Muscle layer of colon (tissue), 2 donors: ENCODE measurements at regions not wholly inside any gene's neighbourhood (a gene's known extent, or its start where the extent isn't known, plus 50 kb on each side); places are given as distances from the start of the nearest gene placed in this dataset.

Source experiments
- H3K27ac ChIP-seq: one replicate; pipeline ENCODE4 v1.7.0; 2013; ENCODE audit warnings: low read depth, mild to moderate bottlenecking, low read length, moderate library complexity
- H3K27me3 ChIP-seq, 2 donors: one replicate each; pipeline ENCODE4 v1.7.0; 2013; ENCODE audit warnings: low read length in 2 of 2, mild to moderate bottlenecking in 2 of 2; ENCODE audit not compliant: insufficient read depth in 2 of 2, control insufficient read depth in 1 of 2
- H3K36me3 ChIP-seq: one replicate; pipeline ENCODE4 v1.7.0; 2013; ENCODE audit warnings: mild to moderate bottlenecking, low read length; ENCODE audit not compliant: insufficient read depth
- H3K4me1 ChIP-seq: one replicate; pipeline ENCODE4 v1.7.0; 2013; ENCODE audit warnings: mild to moderate bottlenecking, low read length; ENCODE audit not compliant: insufficient read depth
- H3K4me3 ChIP-seq, 2 donors: one replicate each; pipeline ENCODE4 v1.7.0; 2013; ENCODE audit warnings: low read length in 2 of 2, low read depth in 1 of 2, mild to moderate bottlenecking in 1 of 2, moderate library complexity in 1 of 2
- H3K9ac ChIP-seq: one replicate; pipeline ENCODE4 v1.7.0; 2013; ENCODE audit warnings: low read length
- H3K9me3 ChIP-seq: one replicate; pipeline ENCODE4 v1.7.0; 2013; ENCODE audit warnings: mild to moderate bottlenecking, low read length
- donor health status: abdominal sarcoma.
- donor health status: Adenocarcinoma of cecum.

- Histone ChIP-seq H3K27me3 (no peaks in the 10 kb centered on the region), H3K36me3 (no peaks in the 10 kb centered on the region), H3K4me3 (no peak overlapping the region), H3K9ac (no peak overlapping the region), H3K27ac (no peak overlapping the region), H3K4me1 (no peaks in the 10 kb centered on the region), H3K9me3 (no peaks in the 10 kb centered on the region)
Observed at GRCh38 chr12:89895101-89895500, 186.5 kb upstream of the ATP2B1 start.

- Histone ChIP-seq H3K27ac (no peak overlapping the region), H3K4me3 (no peak overlapping the region), H3K9me3 (no peaks in the 10 kb centered on the region), H3K4me1 (no peaks in the 10 kb centered on the region), H3K36me3 (no peaks in the 10 kb centered on the region), H3K9ac (no peak overlapping the region), H3K27me3 (no peaks in the 10 kb centered on the region)
Observed at GRCh38 chr12:89893972-89894706, 185.5 kb upstream of the ATP2B1 start.

- Histone ChIP-seq H3K9ac (no peak overlapping the region), H3K4me3 (no peak overlapping the region), H3K27me3 (no peaks in the 10 kb centered on the region), H3K27ac (no peak overlapping the region), H3K36me3 (no peaks in the 10 kb centered on the region), H3K4me1 (no peaks in the 10 kb centered on the region), H3K9me3 (no peaks in the 10 kb centered on the region)
Observed at GRCh38 chr12:89892436-89892835, 183.8 kb upstream of the ATP2B1 start.

- Histone ChIP-seq H3K36me3 (no peaks in the 10 kb centered on the region), H3K9me3 (no peaks in the 10 kb centered on the region), H3K27ac (no peak overlapping the region), H3K27me3 (no peaks in the 10 kb centered on the region), H3K4me1 (no peaks in the 10 kb centered on the region), H3K4me3 (no peak overlapping the region), H3K9ac (no peak overlapping the region)
Observed at GRCh38 chr12:89891933-89892332, 183.3 kb upstream of the ATP2B1 start.

- Histone ChIP-seq H3K27me3 (no peaks in the 10 kb centered on the region), H3K36me3 (no peaks in the 10 kb centered on the region), H3K4me3 (no peak overlapping the region), H3K9ac (no peak overlapping the region), H3K4me1 (no peaks in the 10 kb centered on the region), H3K27ac (no peak overlapping the region), H3K9me3 (no peaks in the 10 kb centered on the region)
Observed at GRCh38 chr12:89890161-89890560, 181.5 kb upstream of the ATP2B1 start.

- H3K4me1 ChIP-seq: no peaks in the 10 kb centered on the region
- no peaks in the 10 kb centered on the region for H3K27me3 ChIP-seq
- H3K9ac ChIP-seq: no peak overlapping the region
- no peak overlapping the region for H3K4me3 ChIP-seq
- H3K36me3 ChIP-seq: no peaks in the 10 kb centered on the region
- no peaks in the 10 kb centered on the region for H3K9me3 ChIP-seq
- no peak overlapping the region for H3K27ac ChIP-seq
Observed at GRCh38 chr12:89889062-89889461, 180.4 kb upstream of the ATP2B1 start.

- Histone ChIP-seq H3K9ac (no peak overlapping the region), H3K4me3 (no peak overlapping the region), H3K4me1 (no peaks in the 10 kb centered on the region), H3K36me3 (no peaks in the 10 kb centered on the region), H3K9me3 (no peaks in the 10 kb centered on the region), H3K27ac (no peak overlapping the region), H3K27me3 (no peaks in the 10 kb centered on the region)
Observed at GRCh38 chr12:89884952-89885351, 176.3 kb upstream of the ATP2B1 start.

GRCh38 chr12:89884416-89884898 lies 175.8 kb upstream of the ATP2B1 start:
- H3K9me3 ChIP-seq: no peaks in the 10 kb centered on the region
- H3K27me3 ChIP-seq: no peaks in the 10 kb centered on the region
- no peaks in the 10 kb centered on the region for H3K4me1 ChIP-seq
- H3K36me3 ChIP-seq: no peaks in the 10 kb centered on the region
- H3K4me3 ChIP-seq: no peak overlapping the region
- H3K27ac ChIP-seq: no peak overlapping the region
- no peak overlapping the region for H3K9ac ChIP-seq

GRCh38 chr12:89883630-89884389 lies 175.2 kb upstream of the ATP2B1 start:
- Histone ChIP-seq H3K4me3 (no peak overlapping the region), H3K27me3 (no peaks in the 10 kb centered on the region), H3K36me3 (no peaks in the 10 kb centered on the region), H3K9me3 (no peaks in the 10 kb centered on the region), H3K4me1 (no peaks in the 10 kb centered on the region), H3K9ac (no peak overlapping the region), H3K27ac (no peak overlapping the region)

- no peaks in the 10 kb centered on the region for H3K4me1 ChIP-seq
- no peak overlapping the region for H3K27ac ChIP-seq
- no peaks in the 10 kb centered on the region for H3K36me3 ChIP-seq
- no peak overlapping the region for H3K4me3 ChIP-seq
- no peaks in the 10 kb centered on the region for H3K9me3 ChIP-seq
- H3K9ac ChIP-seq: no peak overlapping the region
- H3K27me3 ChIP-seq: no peaks in the 10 kb centered on the region
Observed at GRCh38 chr12:89882792-89883191, 174.2 kb upstream of the ATP2B1 start.

- no peak overlapping the region for H3K4me3 ChIP-seq
- H3K27ac ChIP-seq: no peak overlapping the region
- no peak overlapping the region for H3K9ac ChIP-seq
- H3K9me3 ChIP-seq: no peaks in the 10 kb centered on the region
- H3K36me3 ChIP-seq: no peaks in the 10 kb centered on the region
- H3K27me3 ChIP-seq: no peaks in the 10 kb centered on the region
- no peaks in the 10 kb centered on the region for H3K4me1 ChIP-seq
Observed at GRCh38 chr12:89882050-89882449, 173.4 kb upstream of the ATP2B1 start.
